Ecto neural progenitor cell (in vitro differentiated cells): ENCODE measurements at regions not wholly inside any gene's neighbourhood (a gene's known extent, or its start where the extent isn't known, plus 50 kb on each side); places are given as distances from the start of the nearest gene placed in this dataset.

Source experiments
- DNase-seq: peaks from one replicate; pipeline ENCODE4 v3.0.0-alpha.2; 2018; ENCODE audit warnings: low spot score

DNA sequence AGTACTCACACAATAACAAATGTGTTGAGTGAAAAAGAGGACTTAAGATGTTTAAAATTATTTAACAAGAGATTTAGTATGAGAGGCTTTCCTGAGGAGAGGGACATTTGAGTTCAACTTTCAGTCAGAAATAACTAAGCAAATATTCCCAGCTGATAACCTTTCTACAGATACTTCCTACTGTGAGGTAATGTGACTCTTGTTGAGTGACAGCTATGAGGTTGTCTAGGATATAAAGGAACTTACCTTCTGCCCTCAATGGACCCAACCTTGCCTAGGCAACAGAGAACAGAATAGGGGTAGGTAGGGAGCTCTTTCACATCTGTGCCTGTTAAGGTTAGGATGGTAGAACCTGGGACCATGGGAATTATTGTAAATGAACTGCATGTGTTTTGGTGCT is 54.7 kb downstream of the GLUD2 start:
- no peak for DNase-seq

DNA sequence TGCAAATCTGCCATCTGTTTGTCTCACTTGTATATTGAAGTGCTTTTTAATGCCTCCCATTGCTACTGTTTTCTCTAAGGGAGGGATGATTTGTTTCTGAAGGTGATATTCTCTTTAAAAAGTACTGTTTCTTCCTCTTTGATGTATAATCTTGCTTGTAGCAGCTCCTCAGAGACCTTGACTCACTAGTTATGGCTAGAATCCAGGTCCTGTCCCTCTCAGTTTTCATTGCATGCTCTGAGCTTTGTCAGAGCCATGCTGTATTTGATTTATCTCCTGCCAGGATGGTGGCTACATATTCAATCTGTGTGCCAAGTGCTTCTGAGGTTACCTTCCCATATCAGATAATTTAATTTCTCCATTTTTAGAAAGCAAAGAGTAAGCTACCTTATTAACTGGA is 56.0 kb downstream of the GLUD2 start:
- no peak for DNase-seq

DNA sequence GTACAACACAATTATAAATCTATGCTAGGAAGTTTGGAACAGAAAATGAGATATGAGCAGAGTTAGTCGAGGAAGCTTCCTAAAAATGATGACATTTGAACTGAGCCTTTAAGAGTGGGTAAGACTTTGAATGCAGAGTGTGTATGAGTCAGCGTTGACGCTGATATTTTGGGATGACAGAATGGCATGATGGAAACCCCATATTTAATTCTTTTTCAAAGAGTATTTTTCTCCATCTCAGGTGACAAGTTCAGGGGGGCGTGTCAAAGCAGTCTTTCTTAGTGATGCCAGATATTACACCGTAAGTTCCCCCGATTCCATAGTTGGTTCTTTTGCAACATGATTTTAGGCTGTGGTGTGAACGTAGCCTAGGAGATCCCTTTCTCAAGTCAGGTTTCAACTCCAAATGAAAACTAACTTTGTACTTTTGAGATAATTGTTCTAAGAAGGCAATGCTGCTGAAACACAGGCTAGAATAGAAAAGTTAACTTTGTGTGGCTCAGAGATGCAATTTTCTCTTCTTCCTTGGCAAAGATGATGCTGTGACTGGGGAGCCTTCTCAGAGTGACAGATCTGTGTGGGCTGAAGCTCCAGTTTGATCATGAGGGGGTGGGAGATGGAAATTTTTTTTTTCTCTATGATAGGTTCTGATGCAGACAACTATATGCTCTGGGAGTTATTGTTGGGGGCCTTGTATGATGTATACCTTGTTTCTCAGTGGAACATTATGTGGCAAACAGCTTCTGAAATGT is 59.2 kb downstream of the GLUD2 start:
- no peak for DNase-seq

DNA sequence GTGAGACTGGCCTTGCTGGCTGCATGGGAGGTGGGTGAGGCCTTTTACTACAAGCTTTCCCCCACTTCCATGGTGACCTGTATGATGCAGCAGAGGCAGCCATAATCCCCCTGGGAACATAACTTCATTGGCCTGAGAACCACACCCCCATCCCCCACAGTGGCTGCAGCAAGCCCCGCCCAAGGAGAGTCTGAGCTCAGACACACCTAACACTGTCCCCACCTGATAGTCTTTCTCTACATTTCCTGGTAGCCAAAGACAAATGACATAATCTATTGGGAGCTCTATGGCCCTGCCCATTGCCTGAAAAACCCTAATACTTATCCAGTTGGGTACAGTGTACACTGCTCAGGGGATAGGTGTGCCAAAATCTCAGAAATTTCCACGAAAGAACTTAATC is 62.6 kb downstream of the GLUD2 start:
- DNase-seq = no peak

DNA sequence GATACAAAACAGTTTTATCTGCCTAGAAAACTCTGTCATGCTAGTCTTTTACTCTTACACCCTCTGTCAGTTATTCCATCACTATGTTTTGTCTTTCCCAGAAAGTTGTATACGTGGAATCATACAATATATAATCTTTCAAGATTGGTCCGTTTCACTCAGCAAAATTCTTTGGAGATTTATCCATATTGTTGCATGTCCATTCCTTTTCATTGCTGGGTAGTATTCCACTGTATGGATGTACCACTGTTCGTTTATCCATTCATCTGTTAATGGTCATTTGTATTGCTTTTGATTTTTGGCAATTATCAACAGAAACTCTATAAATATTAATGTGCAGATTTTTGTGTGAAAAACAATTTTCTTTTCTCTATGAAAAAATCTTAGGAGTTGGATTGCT is 63.1 kb downstream of the GLUD2 start:
- no peak for DNase-seq

DNA sequence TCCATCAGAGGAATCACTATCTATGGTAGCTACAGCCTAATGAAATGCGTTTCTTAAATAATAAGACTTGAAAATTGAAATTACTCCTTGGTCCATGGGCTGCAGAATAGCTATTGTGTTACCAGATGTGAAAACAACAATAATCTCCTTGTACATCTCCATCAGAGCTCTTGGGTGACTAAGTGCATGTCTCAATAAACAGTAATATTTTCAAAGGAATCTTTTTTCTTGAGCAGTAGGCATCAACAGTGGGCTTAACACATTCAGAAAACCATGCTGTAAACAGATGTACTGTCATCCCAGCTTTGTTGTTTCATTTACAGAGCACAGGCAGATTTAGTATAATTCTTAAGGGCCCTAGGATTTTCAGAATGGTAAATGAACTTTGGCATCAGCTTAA is 67.3 kb downstream of the GLUD2 start:
- no peak for DNase-seq

DNA sequence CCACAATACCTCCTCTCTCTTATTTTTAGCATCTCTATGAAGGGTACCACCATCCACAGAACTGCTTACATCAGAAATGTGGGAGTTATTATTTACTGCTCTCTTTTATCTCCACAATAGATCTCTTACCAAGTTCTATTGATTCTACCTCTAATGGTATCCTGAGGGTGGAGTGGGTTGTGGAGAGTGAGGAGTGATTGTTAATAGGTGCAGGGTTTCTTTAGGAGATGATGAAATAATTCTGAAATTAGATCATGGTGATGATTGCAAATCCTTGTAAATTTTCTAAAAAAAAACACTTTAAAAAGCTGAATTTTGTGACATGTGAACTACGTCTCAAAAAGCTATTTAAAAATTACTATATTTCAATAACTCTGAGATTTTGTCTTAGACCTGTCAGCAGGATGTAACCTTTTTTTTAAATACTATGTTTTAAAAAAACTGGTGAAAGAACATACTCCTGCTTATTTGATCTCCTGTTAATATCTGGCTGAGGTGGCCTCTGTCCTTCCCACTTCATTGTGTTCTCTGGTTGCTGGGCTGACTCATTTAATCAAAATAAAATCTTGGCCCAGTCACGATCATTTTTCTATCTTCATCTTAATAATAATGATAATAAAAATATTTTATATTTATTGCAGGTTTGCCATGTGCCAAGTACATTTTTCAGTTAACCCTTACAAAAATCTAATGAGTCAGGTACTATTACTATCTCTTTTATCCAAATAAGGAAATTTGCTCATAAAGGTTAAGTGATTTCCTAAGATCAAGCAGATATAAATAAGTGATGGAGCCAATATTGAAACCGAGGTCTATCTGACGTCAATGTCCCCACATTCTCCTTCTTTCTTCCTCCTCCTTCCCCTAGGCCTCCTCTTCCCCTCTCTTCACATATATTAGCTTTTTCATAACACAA is 73.5 kb downstream of the GLUD2 start:
- no peak for DNase-seq

DNA sequence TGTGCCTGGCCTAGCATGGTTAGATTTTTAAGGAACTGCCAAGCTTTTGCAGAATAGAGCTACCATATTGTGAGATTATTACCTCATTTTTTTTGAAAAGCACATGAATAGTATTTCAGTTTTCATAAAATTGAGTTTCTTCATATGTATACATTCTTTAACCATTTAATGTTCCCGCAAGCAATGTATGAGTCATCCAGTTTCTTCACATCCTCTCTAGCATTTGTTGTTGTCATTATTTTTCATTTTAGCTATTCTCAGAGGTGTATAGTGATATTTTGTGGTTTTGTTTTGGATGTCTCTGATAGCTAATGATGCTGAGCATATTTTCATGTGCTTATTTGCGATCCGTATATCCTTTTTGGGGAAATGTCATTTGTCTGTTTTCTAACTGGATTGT is 74.9 kb downstream of the GLUD2 start:
- no peak for DNase-seq

DNA sequence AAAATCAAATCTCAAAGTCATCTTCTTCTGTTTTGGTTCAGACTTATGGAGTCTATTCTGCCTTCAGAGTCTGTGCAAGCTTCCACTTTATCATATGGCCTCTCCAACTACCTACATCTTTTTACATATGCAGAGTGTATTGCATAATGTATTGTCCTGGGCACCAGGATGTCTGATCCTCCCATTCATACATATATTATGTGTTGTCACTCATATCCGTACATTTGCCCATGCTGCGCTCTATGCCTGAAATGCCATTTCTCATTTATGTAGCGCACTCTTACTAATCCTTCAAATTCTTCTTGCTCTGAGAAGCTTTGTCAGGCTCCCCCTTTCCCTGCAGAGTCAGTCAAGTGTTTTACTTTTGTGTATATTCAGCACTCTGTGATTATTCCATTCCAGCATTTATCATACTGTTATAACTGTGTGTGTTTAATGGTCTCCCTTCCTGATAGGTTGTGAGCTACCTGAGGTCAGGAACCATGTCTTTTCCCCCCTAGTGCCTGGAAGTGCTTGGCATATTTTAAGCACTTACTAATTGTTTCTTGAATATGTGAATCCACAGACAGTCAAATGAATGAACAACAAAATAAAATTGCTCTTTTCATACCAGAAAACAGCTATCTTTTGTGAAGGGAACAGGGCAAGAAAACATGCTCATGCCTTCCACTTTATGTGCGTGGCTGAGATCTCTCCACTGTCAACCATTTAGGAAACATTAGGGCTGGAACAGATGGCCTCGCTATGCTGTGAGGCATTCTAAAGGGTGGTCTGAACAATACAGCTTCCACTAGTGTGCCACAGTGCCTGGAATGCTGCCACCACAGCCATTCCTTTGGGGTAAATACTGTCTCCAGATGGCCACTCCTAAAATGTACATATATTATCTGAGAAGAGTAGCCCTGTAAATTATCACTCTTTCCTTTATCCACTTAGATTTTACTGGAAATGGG is 81.8 kb downstream of the GLUD2 start:
- no peak for DNase-seq

DNA sequence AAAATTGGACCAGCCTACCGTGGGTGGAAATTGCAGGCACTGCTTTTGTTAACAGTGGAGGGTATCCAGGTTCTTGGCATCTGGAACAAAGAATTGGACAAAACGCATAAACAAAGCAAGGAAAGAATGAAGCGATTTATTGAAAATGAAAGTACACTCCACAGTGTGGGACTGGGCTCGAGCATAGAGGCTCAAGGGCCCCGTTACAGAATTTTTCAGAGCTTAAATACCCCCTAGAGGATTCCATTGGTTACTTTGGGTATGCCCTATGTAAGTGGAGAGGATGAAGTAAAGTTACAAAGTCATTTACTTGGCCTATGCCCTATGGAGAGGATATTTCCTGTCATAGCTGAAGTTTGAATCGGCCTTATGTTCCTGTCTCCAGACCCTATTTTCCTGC is 85.3 kb downstream of the GLUD2 start:
- DNase-seq = no peak

DNA sequence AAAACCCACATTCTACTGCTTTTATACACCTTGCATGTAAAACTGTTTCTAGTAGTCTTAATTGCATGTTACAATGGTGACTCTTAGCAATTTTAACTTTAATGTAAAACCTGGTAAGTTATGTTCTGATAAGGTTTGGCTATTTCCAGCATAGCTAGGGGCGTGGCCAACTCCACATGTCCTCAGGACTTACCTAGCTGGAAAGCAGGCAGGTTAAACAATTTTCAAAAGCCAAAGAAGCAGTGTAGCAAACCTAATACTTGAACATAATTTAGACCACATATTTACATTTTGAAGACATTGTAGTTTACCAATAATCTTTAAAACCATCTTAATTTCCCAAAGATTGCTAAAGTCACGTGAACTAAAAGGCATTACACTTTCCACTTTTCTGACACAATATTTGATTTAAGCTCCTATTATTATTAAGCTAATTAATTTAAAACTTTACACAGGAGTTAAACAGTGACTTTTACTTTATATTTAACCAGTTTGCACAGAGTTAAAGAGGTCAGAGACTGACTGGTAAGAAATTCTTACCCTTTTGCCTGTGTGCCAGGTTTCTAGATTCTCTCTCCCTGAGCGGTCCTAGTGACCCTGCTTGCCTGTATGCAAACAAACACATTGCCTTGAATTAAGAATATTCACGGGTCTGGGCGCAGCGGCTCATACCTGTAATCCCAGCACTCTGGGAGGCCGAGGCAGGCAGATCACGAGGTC is 88.2 kb downstream of the GLUD2 start:
- no peak for DNase-seq

DNA sequence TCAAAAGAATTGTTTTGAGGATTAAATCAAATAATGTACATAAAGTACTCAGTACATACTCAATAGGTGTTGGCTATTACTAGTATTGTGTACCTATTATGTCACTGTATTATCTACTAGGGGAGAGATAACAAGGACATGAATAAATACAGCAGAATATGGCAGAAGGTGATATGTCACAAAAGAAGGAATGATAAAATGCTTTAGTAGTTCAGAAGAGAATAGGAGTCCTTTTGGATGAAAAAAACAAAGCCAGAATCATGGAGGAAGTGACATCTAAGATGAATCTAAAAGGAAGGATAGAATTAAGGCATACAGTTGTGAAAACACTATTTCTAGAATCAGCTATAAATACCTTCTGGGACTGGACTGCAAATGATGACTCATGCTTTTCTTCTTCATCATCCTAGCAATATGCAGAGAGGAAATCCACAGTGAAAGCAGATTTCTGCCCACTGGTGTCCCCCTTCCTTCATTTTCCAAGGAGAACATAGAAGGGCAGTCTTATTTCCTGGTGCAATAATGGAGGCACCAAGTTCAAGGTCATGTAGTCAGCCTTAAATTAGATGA is 98.7 kb downstream of the GLUD2 start:
- no peak for DNase-seq

DNA sequence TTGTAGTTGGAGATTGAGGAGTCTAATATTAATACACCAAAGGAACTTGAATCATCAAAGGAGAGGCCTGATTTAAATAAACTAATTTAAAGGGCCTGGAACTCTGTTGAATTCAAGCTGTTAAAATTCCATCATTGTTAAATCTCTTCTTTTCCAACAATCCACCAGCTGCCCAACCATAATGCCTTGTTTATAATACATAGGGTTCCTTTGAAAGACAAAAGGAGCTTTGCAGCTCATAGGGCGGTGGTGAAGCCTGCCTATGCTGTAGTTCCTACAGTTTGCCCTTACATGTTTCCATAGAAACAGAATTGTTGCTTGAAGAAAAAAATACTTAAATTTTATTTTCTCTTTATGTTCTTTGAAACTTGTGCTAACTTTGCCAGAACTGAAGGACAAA is 102.8 kb downstream of the GLUD2 start:
- no peak for DNase-seq

DNA sequence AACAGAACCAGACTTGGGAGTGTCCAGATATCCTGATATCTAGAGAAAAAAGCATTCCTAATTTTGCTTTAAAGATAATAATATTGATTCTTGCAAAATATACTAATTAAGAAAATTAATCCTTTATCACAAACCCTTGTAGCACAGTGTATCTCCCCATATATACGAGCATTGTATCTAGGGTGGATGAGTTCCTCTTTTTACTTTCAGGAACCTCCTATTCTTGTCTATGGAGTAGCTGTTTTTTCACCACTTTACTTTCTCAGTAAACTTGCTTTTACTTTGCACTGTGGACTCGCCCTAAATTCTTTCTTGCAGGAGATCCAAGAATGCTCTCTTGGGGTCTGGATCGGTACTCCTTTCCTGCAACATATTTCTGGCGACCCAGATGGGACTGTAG is 103.9 kb downstream of the GLUD2 start:
- DNase-seq = no peak

DNA sequence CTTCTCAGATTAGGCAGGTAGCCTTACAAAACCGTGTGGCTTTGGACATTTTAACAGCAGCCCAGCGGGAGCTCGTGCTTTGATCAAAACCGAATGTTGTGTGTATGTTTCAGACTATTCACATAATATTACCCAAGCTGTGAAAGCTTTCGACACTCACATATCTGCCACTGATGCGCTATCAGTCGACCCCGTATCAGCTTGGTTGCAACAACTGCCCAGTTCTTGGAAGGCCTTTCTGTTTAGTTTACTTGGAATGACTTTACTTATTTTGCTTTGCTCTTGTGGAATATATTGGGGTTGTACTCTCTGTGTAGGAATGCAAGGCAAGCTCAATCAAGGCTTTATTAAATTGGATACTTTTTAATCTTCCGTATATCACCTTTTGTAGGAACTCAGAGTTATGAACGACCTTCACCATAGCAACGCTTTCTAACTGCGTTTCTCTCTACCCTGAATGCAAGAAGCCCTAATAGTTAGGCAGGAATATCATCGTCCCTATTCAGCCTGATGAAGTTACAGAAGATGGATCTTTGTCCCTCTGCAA is 107.5 kb downstream of the GLUD2 start:
- DNase-seq = no peak

DNA sequence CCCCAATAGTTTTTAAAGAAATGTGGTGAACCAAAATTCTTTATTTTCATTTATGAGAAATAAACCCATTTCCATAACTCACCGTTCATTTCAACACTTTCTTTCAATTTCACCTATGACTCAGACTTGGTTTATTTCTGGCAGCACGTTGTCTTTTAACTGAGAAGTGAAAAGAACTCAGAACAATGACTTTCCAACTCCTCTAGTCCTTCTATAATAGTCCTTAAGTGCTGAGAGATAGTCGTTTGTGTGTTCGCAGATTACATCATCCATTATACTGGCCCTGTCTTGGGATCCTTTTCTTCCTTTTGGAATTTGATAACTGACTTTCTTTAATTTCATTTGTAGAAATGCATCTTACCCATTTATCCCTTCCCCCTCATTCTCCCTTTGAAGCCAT is 113.6 kb downstream of the GLUD2 start:
- no peak for DNase-seq

DNA sequence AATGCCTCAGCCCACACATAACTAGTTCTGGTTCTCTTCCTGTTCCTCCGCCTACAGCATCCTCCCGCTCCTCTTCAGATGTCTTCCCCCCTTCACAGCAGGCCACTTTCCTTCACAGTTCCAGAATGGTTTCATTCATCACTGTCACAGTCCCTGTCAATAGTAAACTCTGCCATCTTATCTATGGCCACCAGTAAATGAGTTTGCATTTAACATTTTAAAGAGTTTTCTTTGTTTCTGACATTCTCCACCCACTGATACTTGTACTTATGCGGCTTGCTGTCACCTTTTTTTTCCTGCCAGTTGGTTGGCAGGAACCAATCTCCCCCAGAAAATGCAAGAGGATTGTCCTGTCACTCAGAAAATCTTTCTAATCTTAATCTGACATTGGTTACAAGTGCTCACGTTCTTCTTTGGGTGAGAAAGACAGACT is 114.1 kb downstream of the GLUD2 start:
- DNase-seq = no peak

DNA sequence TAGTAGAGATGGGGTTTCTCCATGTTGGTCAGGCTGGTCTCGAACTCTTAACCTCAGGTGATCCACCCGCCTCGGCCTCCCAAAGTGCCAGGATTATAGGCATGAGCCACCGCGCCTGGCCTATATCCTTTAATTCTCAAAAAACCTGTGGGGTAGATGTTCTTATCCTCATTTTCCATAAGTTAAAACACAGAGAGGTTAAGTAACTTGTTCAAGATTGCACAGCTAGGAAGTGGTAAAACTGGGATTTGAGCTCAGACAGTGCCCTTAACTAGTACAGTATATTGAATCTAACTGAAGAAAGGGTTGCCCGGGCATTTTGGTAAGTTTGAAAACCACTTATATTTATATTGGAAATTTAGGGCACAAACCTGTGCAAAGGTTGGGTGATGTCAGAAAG is 116.0 kb downstream of the GLUD2 start:
- DNase-seq = no peak

DNA sequence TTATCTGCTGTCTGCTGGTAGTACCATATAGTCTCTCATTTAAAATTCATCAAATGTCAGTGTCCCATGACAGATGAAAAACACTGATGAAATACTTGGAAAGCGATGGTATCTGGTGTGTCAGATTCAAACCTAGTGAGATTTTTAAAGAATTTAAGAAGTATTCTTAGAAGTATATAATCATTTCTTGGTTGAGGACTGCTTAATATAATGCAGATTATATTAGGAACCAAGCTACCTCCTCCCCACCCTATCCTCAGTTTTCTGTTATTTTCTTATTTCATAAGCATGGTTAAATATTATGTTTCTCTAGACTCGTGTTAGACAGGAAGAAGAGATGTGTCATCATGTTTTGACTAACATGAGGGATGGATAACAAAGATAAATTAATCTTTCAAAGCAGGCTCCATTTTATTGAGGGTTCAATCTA is 118.5 kb downstream of the GLUD2 start:
- DNase-seq = no peak

DNA sequence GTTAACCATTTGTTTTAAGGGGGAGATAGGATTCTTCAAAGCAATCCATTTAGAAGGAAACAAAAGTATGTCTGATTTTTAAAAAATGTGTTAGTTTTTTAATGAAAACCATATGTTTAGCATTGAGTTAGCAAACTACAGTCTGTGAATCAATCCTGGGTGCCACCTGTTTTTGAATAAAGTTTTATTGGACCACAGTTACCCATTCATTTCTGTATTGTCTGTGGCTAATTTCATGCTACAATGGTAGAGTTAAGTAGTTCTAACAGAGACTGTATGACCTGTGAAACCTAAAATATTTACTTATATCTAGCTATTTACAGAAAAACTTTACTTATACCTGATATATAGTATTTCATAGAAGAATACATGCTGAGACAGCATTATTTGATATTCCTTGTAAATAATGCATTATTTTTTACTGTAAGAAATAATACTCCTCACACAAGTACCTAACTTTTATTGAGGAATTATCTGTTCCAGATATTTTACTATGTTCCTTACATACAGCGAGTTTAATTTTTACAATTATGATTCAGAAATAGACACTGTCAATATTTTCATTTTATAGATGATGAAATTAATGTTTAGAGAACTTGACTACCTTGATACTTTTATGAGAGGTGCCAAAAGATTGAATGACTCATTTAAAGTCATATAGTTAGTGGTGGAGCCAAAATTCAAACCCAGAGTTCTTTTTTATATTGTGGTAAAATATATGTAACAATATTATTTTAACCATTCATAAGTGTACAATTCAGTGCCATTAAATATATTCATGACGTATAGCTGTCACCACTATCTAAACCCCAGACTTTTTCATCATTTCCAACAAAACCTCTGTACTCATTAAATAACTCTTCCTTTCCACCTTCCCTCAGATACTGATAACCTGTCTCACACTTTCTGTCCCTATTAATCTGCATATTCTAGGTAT is 122.0 kb downstream of the GLUD2 start:
- no peak for DNase-seq
